Lower lobe of right lung (tissue), 2 donors: ENCODE measurements at regions not wholly inside any gene's neighbourhood (a gene's known extent, or its start where the extent isn't known, plus 50 kb on each side); places are given as distances from the start of the nearest gene placed in this dataset.

Experiments
- ATAC-seq, 2 donors: fragments of 200-7000 bp; cut with Tn5 transposase; one replicate each; pipeline ENCODE4 v1.9.1; 2020 to 2022; ENCODE audit warnings: mild to moderate bottlenecking in 2 of 2, moderate library complexity in 2 of 2
- DNase-seq: peaks from one replicate; pipeline ENCODE4 v3.0.0-alpha.2; 2020
- H3K27ac ChIP-seq: fragments of 200-600 bp; one replicate; pipeline ENCODE4 v1.8.0; 2022
- H3K27me3 ChIP-seq: fragments of 200-600 bp; one replicate; pipeline ENCODE4 v1.8.0; 2022; ENCODE audit warnings: low read depth
- H3K36me3 ChIP-seq: fragments of 200-600 bp; one replicate; pipeline ENCODE4 v1.8.0; 2022; ENCODE audit warnings: mild to moderate bottlenecking
- H3K4me1 ChIP-seq: fragments of 200-600 bp; one replicate; pipeline ENCODE4 v1.8.0; 2022
- H3K4me3 ChIP-seq: fragments of 200-600 bp; one replicate; pipeline ENCODE4 v1.8.0; 2022; ENCODE audit warnings: mild to moderate bottlenecking
- H3K9me3 ChIP-seq: fragments of 200-600 bp; one replicate; pipeline ENCODE4 v1.8.0; 2022
- intact Hi-C: fragments of 100-400 bp; cut with DNase I; formaldehyde crosslinking; loops from one replicate; pipeline ENCODE4 v1.11.0; 2022
- TF ChIP-seq, protein P1 (sequence below): fragments of 200-600 bp; IDR thresholded peaks from one replicate; pipeline ENCODE4 v1.8.0; 2022; ENCODE audit warnings: antibody characterized with exemption, mild to moderate bottlenecking
- donor health status: DM: no; HTN: yes; CAD: no; lungs with severe emphysema.

DNA sequence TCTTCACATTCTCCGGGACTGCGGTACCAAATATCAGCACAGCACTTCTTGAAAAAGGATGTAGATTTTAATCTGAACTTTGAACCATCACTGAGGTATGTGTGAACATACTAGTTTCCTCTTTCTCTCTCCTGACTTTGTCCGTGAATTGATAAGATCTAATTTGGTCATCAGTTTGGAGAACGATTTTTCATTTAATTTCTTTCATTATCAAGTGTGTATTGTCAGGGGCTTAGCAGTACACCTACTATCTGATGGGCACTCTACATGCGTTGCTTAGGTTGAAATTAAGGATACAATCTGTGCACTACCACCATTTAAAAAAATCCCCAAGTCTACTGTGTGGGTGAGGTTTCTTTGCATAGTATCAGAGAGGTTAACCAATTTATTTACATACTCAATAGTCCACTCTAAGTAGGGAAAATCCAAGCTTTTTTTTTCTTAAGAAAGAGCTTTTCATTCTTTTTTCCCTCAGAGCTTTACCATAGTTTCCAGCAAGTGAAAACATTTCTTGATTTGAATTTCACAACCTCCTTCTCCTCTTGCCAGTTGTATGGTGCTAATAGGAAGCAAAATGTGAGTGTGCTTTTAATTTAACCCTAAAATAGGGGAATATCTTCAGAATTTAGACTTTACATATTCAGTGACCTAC, 105.4 kb upstream of the ESR1 start:
- peak in 1 of 2 donors; percentile 74 for ATAC-seq
- H3K36me3 ChIP-seq, result no peaks in the 10 kb centered on the region
- intact Hi-C loops, result no loop called here
- DNase-seq, result no peak
- peaks cover 29% of the 10 kb centered on the region for H3K4me1 ChIP-seq
- no peaks in the 10 kb centered on the region for H3K27me3 ChIP-seq
- no peaks in the 10 kb centered on the region for H3K9me3 ChIP-seq
- H3K4me3 ChIP-seq, result no peak overlapping the region
- TF ChIP-seq, protein P1, sequence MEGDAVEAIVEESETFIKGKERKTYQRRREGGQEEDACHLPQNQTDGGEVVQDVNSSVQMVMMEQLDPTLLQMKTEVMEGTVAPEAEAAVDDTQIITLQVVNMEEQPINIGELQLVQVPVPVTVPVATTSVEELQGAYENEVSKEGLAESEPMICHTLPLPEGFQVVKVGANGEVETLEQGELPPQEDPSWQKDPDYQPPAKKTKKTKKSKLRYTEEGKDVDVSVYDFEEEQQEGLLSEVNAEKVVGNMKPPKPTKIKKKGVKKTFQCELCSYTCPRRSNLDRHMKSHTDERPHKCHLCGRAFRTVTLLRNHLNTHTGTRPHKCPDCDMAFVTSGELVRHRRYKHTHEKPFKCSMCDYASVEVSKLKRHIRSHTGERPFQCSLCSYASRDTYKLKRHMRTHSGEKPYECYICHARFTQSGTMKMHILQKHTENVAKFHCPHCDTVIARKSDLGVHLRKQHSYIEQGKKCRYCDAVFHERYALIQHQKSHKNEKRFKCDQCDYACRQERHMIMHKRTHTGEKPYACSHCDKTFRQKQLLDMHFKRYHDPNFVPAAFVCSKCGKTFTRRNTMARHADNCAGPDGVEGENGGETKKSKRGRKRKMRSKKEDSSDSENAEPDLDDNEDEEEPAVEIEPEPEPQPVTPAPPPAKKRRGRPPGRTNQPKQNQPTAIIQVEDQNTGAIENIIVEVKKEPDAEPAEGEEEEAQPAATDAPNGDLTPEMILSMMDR, result no peak
- no peak overlapping the region for H3K27ac ChIP-seq

DNA sequence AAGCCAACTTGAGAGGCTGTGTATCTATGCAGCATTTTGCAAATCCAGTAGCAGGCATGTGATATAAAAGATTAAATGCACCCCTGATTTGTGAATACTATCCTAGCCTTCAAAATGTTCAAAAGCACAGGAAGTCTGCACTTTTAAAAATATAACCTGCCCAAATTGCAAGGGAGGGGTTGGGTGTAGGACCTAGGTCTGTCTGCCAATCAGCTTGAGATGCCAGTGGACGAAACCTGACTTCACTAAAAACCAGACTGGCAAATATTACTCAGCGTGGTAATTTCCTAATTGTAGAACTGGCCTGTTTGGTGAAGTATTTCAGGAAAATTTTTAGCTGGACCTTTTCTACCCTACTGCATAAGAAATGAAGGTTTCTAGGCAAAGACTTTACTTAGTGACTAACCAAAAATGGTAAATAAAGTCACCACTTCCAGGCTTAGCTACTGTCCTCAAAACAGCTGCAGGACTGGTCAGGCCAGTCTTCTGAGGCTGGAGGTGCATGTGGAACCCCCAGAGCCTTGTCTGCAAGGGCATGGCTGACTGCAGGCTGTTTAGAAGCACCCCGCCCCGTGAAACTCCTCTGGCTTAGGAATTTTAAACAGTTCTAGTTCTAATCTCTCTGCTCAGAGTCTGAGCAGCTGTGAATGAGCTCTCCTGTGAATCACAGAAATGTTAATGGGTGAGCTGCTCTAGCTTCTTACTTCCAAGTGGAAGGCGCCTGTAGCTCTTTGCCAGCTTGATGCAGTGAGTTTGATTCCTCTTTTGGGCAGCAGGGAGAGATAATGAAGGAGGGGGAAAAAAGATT, 104.4 kb upstream of the ESR1 start:
- ATAC-seq (peak; percentile 45 to 60), DNase-seq (no peak)
- Histone ChIP-seq H3K4me3 (no peak overlapping the region), H3K9me3 (no peaks in the 10 kb centered on the region), H3K36me3 (no peaks in the 10 kb centered on the region), H3K27me3 (no peaks in the 10 kb centered on the region), H3K27ac (no peak overlapping the region), H3K4me1 (peaks cover 29% of the 10 kb centered on the region)
- TF ChIP-seq, protein P1, result no peak
- intact Hi-C loops, result no loop called here

DNA sequence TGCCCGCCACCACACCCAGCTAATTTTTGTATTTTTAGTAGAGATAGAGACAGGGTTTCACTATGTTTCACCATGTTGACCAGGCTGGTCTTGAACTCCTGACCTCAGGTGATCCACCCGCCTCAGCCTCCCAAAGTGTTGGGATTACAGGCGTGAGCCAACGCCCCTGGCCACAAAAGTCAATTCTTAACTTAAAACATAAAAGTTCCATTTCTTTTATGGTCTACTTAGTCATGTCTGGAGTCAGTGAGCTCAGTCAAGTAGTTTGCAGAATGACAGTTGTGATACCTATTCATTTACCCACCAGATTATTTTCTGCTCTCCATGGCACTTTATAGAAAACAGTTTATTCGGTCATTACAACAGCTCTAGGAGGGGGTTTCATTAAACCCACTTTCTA, 103.1 kb upstream of the ESR1 start:
- no peak for ATAC-seq
- no peaks in the 10 kb centered on the region for H3K36me3 ChIP-seq
- TF ChIP-seq, protein P1, result no peak
- DNase-seq, result no peak
- H3K27me3 ChIP-seq, result no peaks in the 10 kb centered on the region
- H3K9me3 ChIP-seq, result no peaks in the 10 kb centered on the region
- intact Hi-C loops, result no loop called here
- H3K4me3 ChIP-seq, result no peak overlapping the region
- no peak overlapping the region for H3K27ac ChIP-seq
- peaks cover 29% of the 10 kb centered on the region for H3K4me1 ChIP-seq

DNA sequence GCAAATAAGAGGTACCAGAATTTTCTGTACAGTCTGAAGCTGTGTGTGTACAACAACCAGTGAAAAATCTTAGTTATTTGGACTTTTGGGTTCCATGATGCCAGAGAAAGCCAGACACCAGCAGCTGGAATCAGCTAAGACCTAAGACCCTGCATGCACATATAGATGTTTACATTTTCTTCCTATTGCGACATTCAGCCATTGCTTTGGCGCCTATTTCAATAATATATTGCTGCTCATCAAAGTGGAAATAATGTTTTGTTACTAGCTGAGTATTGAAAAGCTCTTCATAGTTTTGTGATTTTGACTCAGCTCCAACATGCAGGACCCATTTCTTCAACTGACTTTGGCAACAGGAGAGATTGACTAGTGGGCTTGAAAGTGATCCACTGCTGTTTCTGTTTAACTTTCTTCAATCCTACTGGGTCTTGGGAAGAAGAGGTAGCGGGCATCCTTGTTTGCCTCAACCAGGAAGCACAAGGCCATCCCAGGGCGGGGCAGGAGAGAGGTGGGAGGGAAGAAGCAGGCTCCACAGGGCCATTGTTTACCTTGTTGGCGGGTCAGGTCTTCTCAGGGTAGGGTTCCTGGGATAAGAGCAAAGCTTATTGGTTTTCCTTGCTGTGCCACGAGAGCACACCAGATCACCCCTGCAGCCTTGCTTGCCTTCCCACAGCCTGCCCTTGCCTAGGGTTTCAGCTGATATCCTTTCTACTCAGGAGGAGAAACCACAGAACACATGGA, 101.3 kb upstream of the ESR1 start:
- no peak overlapping the region for H3K4me3 ChIP-seq
- TF ChIP-seq, protein P1, result no peak
- no peak overlapping the region for H3K27ac ChIP-seq
- H3K27me3 ChIP-seq, result no peaks in the 10 kb centered on the region
- intact Hi-C loops, result no loop called here
- peaks cover 24% of the 10 kb centered on the region for H3K4me1 ChIP-seq
- ATAC-seq (no peak), DNase-seq (no peak)
- no peaks in the 10 kb centered on the region for H3K9me3 ChIP-seq
- H3K36me3 ChIP-seq, result no peaks in the 10 kb centered on the region

DNA sequence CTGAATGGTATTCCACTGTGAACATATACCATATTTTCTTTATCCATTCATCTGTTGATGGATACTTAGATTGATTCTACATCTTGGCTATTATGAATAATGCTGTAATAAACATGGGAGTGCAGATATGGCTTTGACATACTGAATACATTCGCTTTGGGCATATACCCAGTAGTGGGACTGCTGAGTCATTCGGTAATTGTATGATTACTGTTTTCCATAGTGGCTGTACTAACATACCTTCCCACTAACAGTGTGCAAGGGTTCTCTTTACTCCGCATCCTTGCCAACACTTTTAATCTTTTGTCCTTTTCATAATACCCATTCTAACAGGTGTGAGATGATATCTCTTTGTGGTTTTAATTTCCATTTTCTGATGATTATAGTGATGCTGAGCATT, 98.2 kb upstream of the ESR1 start:
- Histone ChIP-seq H3K27ac (no peak overlapping the region), H3K4me3 (no peak overlapping the region), H3K27me3 (no peaks in the 10 kb centered on the region), H3K36me3 (no peaks in the 10 kb centered on the region), H3K9me3 (no peaks in the 10 kb centered on the region), H3K4me1 (no peaks in the 10 kb centered on the region)
- ATAC-seq, result no peak
- TF ChIP-seq, protein P1, result no peak
- DNase-seq, result no peak
- intact Hi-C loops, result no loop called here
